ENCODE measurements at regions not wholly inside any gene's neighbourhood (a gene's known extent, or its start where the extent isn't known, plus 50 kb on each side); places are given as distances from the start of the nearest gene placed in this dataset.

- no peaks in the 10 kb centered on the region for H3K27me3 ChIP-seq (ENCODE audit: insufficient read depth, low read length)
- H3K4me3 ChIP-seq (ENCODE audit: insufficient read depth, low read depth, low read length), result no peak overlapping the region
- FAIRE-seq (peak; percentile 75), DNase-seq (ENCODE audit: low read depth) (peak; percentile 75)
- H3K9ac ChIP-seq (ENCODE audit: low read length), result no peak overlapping the region
- H3K9me3 ChIP-seq (ENCODE audit: insufficient read depth, low read depth, low read length), result no peaks in the 10 kb centered on the region
- no peaks in the 10 kb centered on the region for H3K36me3 ChIP-seq (ENCODE audit: insufficient read depth, low read length)
- H3K27me3 Mint-ChIP-seq (ENCODE audit: low read depth, unreplicated experiment), result no peaks in the 10 kb centered on the region
- H4K20me1 ChIP-seq (ENCODE audit: insufficient read depth, low read length), result no peaks in the 10 kb centered on the region
- H3K79me2 ChIP-seq (ENCODE audit: insufficient read depth, low read length), result no peaks in the 10 kb centered on the region
- H3K4me1 ChIP-seq (ENCODE audit: insufficient read depth, low read length), result no peaks in the 10 kb centered on the region
- no peak overlapping the region for H3K27ac ChIP-seq (ENCODE audit: low read depth, low read length)
- peak overlapping the region; percentile 37 for H2AFZ ChIP-seq (ENCODE audit: low read depth, low read length)
- H3K9me3 Mint-ChIP-seq (ENCODE audit: unreplicated experiment), result peaks cover 6% of the 10 kb centered on the region
- peaks cover 2% of the 10 kb centered on the region for H3K36me3 Mint-ChIP-seq (ENCODE audit: low read depth, unreplicated experiment)
- H3K4me1 Mint-ChIP-seq (ENCODE audit: low read depth, unreplicated experiment), result no peaks in the 10 kb centered on the region
- H3K4me3 Mint-ChIP-seq (ENCODE audit: unreplicated experiment), result no peak overlapping the region
- H3K4me2 ChIP-seq (ENCODE audit: low read length), result peak overlapping the region; percentile 30
- H3K27ac Mint-ChIP-seq (ENCODE audit: unreplicated experiment), result peak overlapping the region; percentile 59
- TF ChIP-seq EZH2 (IDR thresholded peaks at IDR 0.05; ENCODE audit: insufficient read depth, low read length) (no peak), CTCF (IDR thresholded peaks at IDR 0.05; ENCODE audit: insufficient read depth, low read depth, low read length) (peak; percentile 87)
Measured at GRCh38 chr14:52131640-52132320, 62.9 kb upstream of the NID2 start.

DNA sequence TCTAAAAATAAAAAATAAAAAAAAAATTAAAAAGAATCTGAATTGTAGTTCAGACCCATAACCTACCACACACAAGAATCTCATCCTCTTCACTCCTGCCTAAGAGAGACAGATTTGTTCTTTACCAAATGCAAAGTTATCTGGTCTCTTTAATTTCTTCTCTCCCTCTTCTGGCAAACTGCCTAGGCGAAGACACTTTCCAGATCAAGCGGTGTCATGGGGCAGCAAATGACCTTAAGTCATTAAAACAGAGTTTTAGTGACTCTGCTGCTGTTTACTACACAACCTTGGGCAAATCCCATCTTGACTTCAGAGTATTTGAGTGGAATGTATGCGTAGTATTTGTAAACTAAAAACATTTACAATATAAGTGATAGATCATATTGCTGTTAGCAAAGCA is 60.9 kb upstream of the NID2 start:
- no peak for DNase-seq (ENCODE audit: low read depth)
- Histone ChIP-seq H3K27ac (ENCODE audit: low read depth, low read length) (no peak overlapping the region), H3K27me3 (ENCODE audit: insufficient read depth, low read length) (no peaks in the 10 kb centered on the region), H3K36me3 (ENCODE audit: insufficient read depth, low read length) (no peaks in the 10 kb centered on the region), H3K4me2 (ENCODE audit: low read length) (no peak overlapping the region), H3K9ac (ENCODE audit: low read length) (no peak overlapping the region), H4K20me1 (ENCODE audit: insufficient read depth, low read length) (no peaks in the 10 kb centered on the region), H3K79me2 (ENCODE audit: insufficient read depth, low read length) (no peaks in the 10 kb centered on the region), H3K9me3 (ENCODE audit: insufficient read depth, low read depth, low read length) (no peaks in the 10 kb centered on the region), H3K4me1 (ENCODE audit: insufficient read depth, low read length) (peaks cover 11% of the 10 kb centered on the region), H2AFZ (ENCODE audit: low read depth, low read length) (no peak overlapping the region), H3K4me3 (ENCODE audit: insufficient read depth, low read depth, low read length) (no peak overlapping the region)
- Mint-ChIP-seq H3K9me3 (ENCODE audit: unreplicated experiment) (peaks cover 3% of the 10 kb centered on the region), H3K36me3 (ENCODE audit: low read depth, unreplicated experiment) (peaks cover 2% of the 10 kb centered on the region), H3K4me1 (ENCODE audit: low read depth, unreplicated experiment) (peaks cover 8% of the 10 kb centered on the region), H3K27me3 (ENCODE audit: low read depth, unreplicated experiment) (no peaks in the 10 kb centered on the region), H3K4me3 (ENCODE audit: unreplicated experiment) (no peak overlapping the region), H3K27ac (ENCODE audit: unreplicated experiment) (no peak overlapping the region)
- FAIRE-seq, result no peak
- TF ChIP-seq EZH2 (IDR thresholded peaks at IDR 0.05; ENCODE audit: insufficient read depth, low read length) (no peak), CTCF (IDR thresholded peaks at IDR 0.05; ENCODE audit: insufficient read depth, low read depth, low read length) (no peak)

GRCh38 chr14:52125885-52126284 is 57.0 kb upstream of the NID2 start:
- no peaks in the 10 kb centered on the region for H3K9me3 ChIP-seq (ENCODE audit: insufficient read depth, low read depth, low read length)
- H3K4me1 Mint-ChIP-seq (ENCODE audit: low read depth, unreplicated experiment), result peaks cover 15% of the 10 kb centered on the region
- DNase-seq (ENCODE audit: low read depth) (no peak), FAIRE-seq (no peak)
- no peak for TF ChIP-seq CTCF (IDR thresholded peaks at IDR 0.05; ENCODE audit: insufficient read depth, low read depth, low read length)
- no peak for TF ChIP-seq EZH2 (IDR thresholded peaks at IDR 0.05; ENCODE audit: insufficient read depth, low read length)
- peaks cover 2% of the 10 kb centered on the region for H3K36me3 Mint-ChIP-seq (ENCODE audit: low read depth, unreplicated experiment)
- peak overlapping the region; percentile 57 for H3K4me2 ChIP-seq (ENCODE audit: low read length)
- H2AFZ ChIP-seq (ENCODE audit: low read depth, low read length), result no peak overlapping the region
- no peaks in the 10 kb centered on the region for H3K36me3 ChIP-seq (ENCODE audit: insufficient read depth, low read length)
- H3K27me3 ChIP-seq (ENCODE audit: insufficient read depth, low read length), result no peaks in the 10 kb centered on the region
- H3K9ac ChIP-seq (ENCODE audit: low read length), result no peak overlapping the region
- no peak overlapping the region for H3K4me3 Mint-ChIP-seq (ENCODE audit: unreplicated experiment)
- H3K9me3 Mint-ChIP-seq (ENCODE audit: unreplicated experiment), result peaks cover 2% of the 10 kb centered on the region
- H3K4me1 ChIP-seq (ENCODE audit: insufficient read depth, low read length), result peaks cover 17% of the 10 kb centered on the region
- H3K4me3 ChIP-seq (ENCODE audit: insufficient read depth, low read depth, low read length), result no peak overlapping the region
- H3K79me2 ChIP-seq (ENCODE audit: insufficient read depth, low read length), result no peaks in the 10 kb centered on the region
- no peaks in the 10 kb centered on the region for H3K27me3 Mint-ChIP-seq (ENCODE audit: low read depth, unreplicated experiment)
- H3K27ac ChIP-seq (ENCODE audit: low read depth, low read length), result peak overlapping the region; percentile 62
- H4K20me1 ChIP-seq (ENCODE audit: insufficient read depth, low read length), result no peaks in the 10 kb centered on the region
- H3K27ac Mint-ChIP-seq (ENCODE audit: unreplicated experiment), result no peak overlapping the region
